K562 (cell line): ENCODE measurements at regions not wholly inside any gene's neighbourhood (a gene's known extent, or its start where the extent isn't known, plus 50 kb on each side); places are given as distances from the start of the nearest gene placed in this dataset.

Experiments
- ATF2 ChIP-seq: sonication (generic); formaldehyde crosslinking; IDR thresholded peaks from 2 replicates; pipeline ENCODE4 v1.8.1; 2022; ENCODE audit warnings: missing genetic modification reagents
- CTCF ChIP-seq, 3 experiments: IDR thresholded peaks in 2 of 3; conservative IDR thresholded peaks in 1 of 3; 2 replicates each; pipeline ENCODE4 v1.5.1; 2011 to 2012; ENCODE audit warnings: low read length in 3 of 3, mild to moderate bottlenecking in 3 of 3, control low read depth in 2 of 3, improper control_type of control experiment in 1 of 3, inconsistent platforms in 1 of 3, low read depth in 1 of 3, mixed read lengths in 1 of 3, moderate library complexity in 1 of 3; ENCODE audit not compliant: insufficient read depth in 2 of 3
- ELF1 ChIP-seq: fragments of 200-800 bp; sonication (Bioruptor generic); IDR thresholded peaks from 2 replicates; pipeline ENCODE4 v1.6.1; 2016; ENCODE audit warnings: missing genetic modification characterization, missing compliant biosample characterization
- HBP1 ChIP-seq: fragments of 450-650 bp; formaldehyde crosslinking; IDR thresholded peaks from 2 replicates; pipeline ENCODE4 v1.4.0; 2022; ENCODE audit warnings: missing genetic modification characterization
- MAX ChIP-seq: sonication (generic); formaldehyde crosslinking; IDR thresholded peaks from 2 replicates; pipeline ENCODE4 v1.9.0; 2022; ENCODE audit warnings: mild to moderate bottlenecking, missing genetic modification reagents
- POLR2A ChIP-seq: fragments of 450-650 bp; conservative IDR thresholded peaks from 2 replicates; pipeline ENCODE4 v1.6.1; 2016
- RNF219 ChIP-seq: fragments of 250-450 bp; sonication (Bioruptor Pico); IDR thresholded peaks from 2 replicates; pipeline ENCODE4 v1.5.0; 2022; ENCODE audit warnings: mild to moderate bottlenecking
- SMARCC2 ChIP-seq: fragments of 450-650 bp; IDR thresholded peaks from 2 replicates; pipeline ENCODE4 v1.6.1; 2017; ENCODE audit warnings: antibody characterized with exemption, moderate library complexity, mild to moderate bottlenecking, low read depth

- TF ChIP-seq CTCF (IDR thresholded peaks at IDR 0.05 in 2 of 3, conservative IDR thresholded peaks at IDR 0.05 in 1 of 3; ENCODE audit: insufficient read depth in 2 of 3, low read depth in 1 of 3, low read length in 3 of 3) (no peak), HBP1 (CRISPR knock-in tag) (no peak), POLR2A (no peak), RNF219 (CRISPR knock-in tag) (no peak), MAX (CRISPR knock-in tag) (no peak), SMARCC2 (no peak), ELF1 (tag) (no peak), ATF2 (CRISPR knock-in tag) (no peak)
Observed at GRCh38 chr6:92538926-92539325, 880.4 kb downstream of the EPHA7 start.
